ENCODE measurements at regions not wholly inside any gene's neighbourhood (a gene's known extent, or its start where the extent isn't known, plus 50 kb on each side); places are given as distances from the start of the nearest gene placed in this dataset.

- H3K27ac ChIP-seq: no peak overlapping the region
- TF ChIP-seq, protein P1, sequence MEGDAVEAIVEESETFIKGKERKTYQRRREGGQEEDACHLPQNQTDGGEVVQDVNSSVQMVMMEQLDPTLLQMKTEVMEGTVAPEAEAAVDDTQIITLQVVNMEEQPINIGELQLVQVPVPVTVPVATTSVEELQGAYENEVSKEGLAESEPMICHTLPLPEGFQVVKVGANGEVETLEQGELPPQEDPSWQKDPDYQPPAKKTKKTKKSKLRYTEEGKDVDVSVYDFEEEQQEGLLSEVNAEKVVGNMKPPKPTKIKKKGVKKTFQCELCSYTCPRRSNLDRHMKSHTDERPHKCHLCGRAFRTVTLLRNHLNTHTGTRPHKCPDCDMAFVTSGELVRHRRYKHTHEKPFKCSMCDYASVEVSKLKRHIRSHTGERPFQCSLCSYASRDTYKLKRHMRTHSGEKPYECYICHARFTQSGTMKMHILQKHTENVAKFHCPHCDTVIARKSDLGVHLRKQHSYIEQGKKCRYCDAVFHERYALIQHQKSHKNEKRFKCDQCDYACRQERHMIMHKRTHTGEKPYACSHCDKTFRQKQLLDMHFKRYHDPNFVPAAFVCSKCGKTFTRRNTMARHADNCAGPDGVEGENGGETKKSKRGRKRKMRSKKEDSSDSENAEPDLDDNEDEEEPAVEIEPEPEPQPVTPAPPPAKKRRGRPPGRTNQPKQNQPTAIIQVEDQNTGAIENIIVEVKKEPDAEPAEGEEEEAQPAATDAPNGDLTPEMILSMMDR (IDR thresholded peaks at IDR 0.05): no peak
Measured at GRCh38 chr20:57040466-57040865, 226.0 kb downstream of the BMP7 start.

GRCh38 chr20:57040924-57041323, 225.5 kb downstream of the BMP7 start:
- no peak overlapping the region for H3K27ac ChIP-seq
- TF ChIP-seq, protein P1 (IDR thresholded peaks at IDR 0.05): no peak
- no peak for TF ChIP-seq ZFX (IDR thresholded peaks at IDR 0.05; ENCODE audit: borderline replicate concordance)

DNA sequence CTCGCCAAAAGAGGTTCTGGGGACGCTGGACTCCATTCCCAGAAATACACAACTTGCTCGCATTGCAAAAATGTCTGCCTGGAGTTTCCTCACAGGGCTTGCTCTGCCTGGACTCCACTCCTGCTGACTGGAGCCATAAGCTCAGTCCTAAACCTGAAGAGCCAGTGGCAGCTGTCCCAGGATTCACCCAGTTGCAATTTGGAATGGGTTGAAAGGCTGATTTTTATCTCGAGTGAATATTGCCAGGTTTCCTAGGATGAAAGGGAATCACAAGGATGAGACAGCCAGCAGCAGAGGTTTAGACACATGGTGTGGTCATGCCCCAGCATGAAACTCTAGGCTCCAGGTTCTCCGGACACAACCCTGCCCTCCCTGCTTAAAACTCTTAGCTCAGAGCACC, 223.3 kb downstream of the BMP7 start:
- H3K27ac ChIP-seq: no peak overlapping the region
- TF ChIP-seq ZFX (IDR thresholded peaks at IDR 0.05; ENCODE audit: borderline replicate concordance): no peak
- TF ChIP-seq, protein P1 (IDR thresholded peaks at IDR 0.05): no peak

GRCh38 chr20:57043669-57044268, 222.7 kb downstream of the BMP7 start:
- TF ChIP-seq ZFX (IDR thresholded peaks at IDR 0.05; ENCODE audit: borderline replicate concordance): no peak
- TF ChIP-seq, protein P1 (IDR thresholded peaks at IDR 0.05): no peak
- no peak overlapping the region for H3K27ac ChIP-seq

GRCh38 chr20:57047281-57048026, 219.0 kb downstream of the BMP7 start:
- no peak overlapping the region for H3K27ac ChIP-seq
- TF ChIP-seq, protein P1 (IDR thresholded peaks at IDR 0.05): no peak; the same call in 1 of the 2 replicates
- no peak for TF ChIP-seq ZFX (IDR thresholded peaks at IDR 0.05; ENCODE audit: borderline replicate concordance)

DNA sequence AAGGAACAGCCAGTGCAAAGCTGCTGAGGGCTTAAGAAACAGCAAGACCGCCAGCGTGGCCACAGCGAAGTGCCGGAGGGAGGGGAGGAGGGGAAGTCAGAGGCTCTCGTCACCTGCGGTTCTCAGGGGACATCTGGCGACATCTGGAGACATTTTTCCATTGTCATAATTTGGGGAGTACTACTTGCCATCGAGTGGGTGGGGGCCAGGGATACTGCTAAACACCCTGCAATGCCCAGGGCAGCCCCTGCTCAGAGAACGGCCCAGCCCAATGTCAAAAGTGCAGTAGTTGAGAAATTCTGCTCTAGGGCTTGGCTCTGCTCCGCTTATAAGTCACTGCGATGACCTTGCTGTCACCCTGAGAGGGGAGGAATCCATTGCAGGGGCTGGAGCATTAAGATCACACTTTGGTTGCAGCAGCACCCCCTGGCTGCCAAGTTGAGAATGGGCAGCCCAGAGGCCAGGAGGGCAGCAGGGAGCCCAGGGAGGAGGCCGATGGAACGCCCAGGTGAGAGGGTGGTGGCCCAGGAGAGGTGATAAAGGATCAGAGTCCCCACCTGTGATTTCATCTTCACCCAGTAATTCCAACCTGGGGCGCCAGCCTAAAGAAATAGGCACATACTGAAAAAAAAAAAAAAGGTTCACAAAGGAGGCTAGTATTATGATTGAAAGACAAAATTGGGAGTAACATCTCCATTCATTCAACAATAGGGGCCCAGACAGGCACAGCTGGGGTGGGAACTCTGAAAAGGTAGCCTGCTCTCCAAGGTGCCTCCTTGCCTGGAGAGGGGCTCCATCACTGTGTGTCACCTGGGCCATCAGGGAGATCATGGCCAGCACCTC, 218.2 kb downstream of the BMP7 start:
- TF ChIP-seq, protein P1 (IDR thresholded peaks at IDR 0.05): peak; percentile 75
- TF ChIP-seq ZFX (IDR thresholded peaks at IDR 0.05; ENCODE audit: borderline replicate concordance): no peak
- no peak overlapping the region for H3K27ac ChIP-seq

All from 22Rv1 (cell line).